ENCODE measurements at regions not wholly inside any gene's neighbourhood (a gene's known extent, or its start where the extent isn't known, plus 50 kb on each side); places are given as distances from the start of the nearest gene placed in this dataset.

- Histone ChIP-seq H3K27ac (ENCODE audit: low read depth, low read length) (no peak overlapping the region), H3K4me3 (ENCODE audit: extremely low read depth in 1 of 4, insufficient read depth in 2 of 4, low read depth in 3 of 4, low read length in 4 of 4) (no peak overlapping the region), H2AK5ac (ENCODE audit: low read depth, low read length) (no peak overlapping the region), H2BK12ac (ENCODE audit: low read depth, low read length) (no peak overlapping the region), H4K91ac (replicated peaks; ENCODE audit: insufficient read length, low read length) (no peak overlapping the region), H2BK5ac (ENCODE audit: low read depth, low read length) (no peak overlapping the region), H3K56ac (replicated peaks; ENCODE audit: insufficient read length, low read depth, low read length) (no peak overlapping the region), H4K20me1 (replicated peaks in 1 of 2; ENCODE audit: control insufficient read depth in 1 of 2, insufficient read depth in 2 of 2, low read length in 2 of 2) (peaks cover 0 to 1% of the 10 kb centered on the region in 2 experiments), H4K8ac (ENCODE audit: extremely low read depth, insufficient read depth, low read length) (no peak overlapping the region), H3K23me2 (ENCODE audit: low read depth, low read length) (peaks cover 11% of the 10 kb centered on the region; the same call in 1 of the 2 replicates), H3K27me3 (replicated peaks in 1 of 4; ENCODE audit: control insufficient read depth in 3 of 4, extremely low read depth in 1 of 4, insufficient read depth in 3 of 4, low read length in 3 of 4) (no peaks in the 10 kb centered on the region), H3K36me3 (ENCODE audit: control insufficient read depth in 2 of 4, insufficient read depth in 4 of 4, low read length in 3 of 4) (peaks cover 0 to 8% (median under 1%) of the 10 kb centered on the region in 4 experiments; a peak in 3 of 8 replicates), H3K9ac (replicated peaks in 1 of 4; ENCODE audit: extremely low read depth in 1 of 4, low read depth in 3 of 4, low read length in 3 of 4) (no peak overlapping the region), H3K4me1 (replicated peaks in 1 of 4; ENCODE audit: control insufficient read depth in 3 of 4, insufficient read depth in 4 of 4, low read length in 3 of 4) (no peaks in the 10 kb centered on the region), H4K5ac (ENCODE audit: insufficient read length, low read depth, low read length) (no peak overlapping the region), H3K79me2 (ENCODE audit: control insufficient read depth in 1 of 2, insufficient read depth in 2 of 2, low read length in 2 of 2) (no peaks in the 10 kb centered on the region), H3K14ac (ENCODE audit: insufficient read length) (no peak overlapping the region), H2BK20ac (ENCODE audit: low read length) (no peak overlapping the region), H2BK120ac (replicated peaks; ENCODE audit: low read depth, low read length) (no peak overlapping the region), H3K4me2 (ENCODE audit: insufficient read depth in 1 of 2, low read depth in 2 of 2, low read length in 2 of 2) (no peak overlapping the region), H2AFZ (ENCODE audit: low read length) (no peak overlapping the region), H3K23ac (ENCODE audit: insufficient read length) (no peak overlapping the region), H2BK15ac (ENCODE audit: low read length) (no peak overlapping the region), H3K9me3 (ENCODE audit: insufficient read depth in 2 of 2, low read depth in 1 of 2, low read length in 1 of 2) (no peaks in the 10 kb centered on the region; a peak in 1 of 4 replicates), H3K79me1 (ENCODE audit: low read depth, low read length) (no peaks in the 10 kb centered on the region; the same call in 1 of the 2 replicates), H3K4ac (replicated peaks; ENCODE audit: insufficient read length, low read depth, low read length) (no peak overlapping the region), H3K18ac (ENCODE audit: extremely low read depth, low read length) (no peak overlapping the region)
- no peak for DNase-seq (ENCODE audit: low read depth in 1 of 2, low spot score in 2 of 2)
- TF ChIP-seq RAD21 (IDR thresholded peaks at IDR 0.05 in 1 of 2, conservative IDR thresholded peaks at IDR 0.05 in 1 of 2; ENCODE audit: low read depth in 2 of 2, low read length in 2 of 2) (no peak), ATF3 (IDR thresholded peaks at IDR 0.05; ENCODE audit: insufficient read depth, low read depth, low read length) (no peak), CHD2 (IDR thresholded peaks at IDR 0.05; ENCODE audit: low read length) (no peak), RBBP5 (IDR thresholded peaks at IDR 0.05; ENCODE audit: borderline replicate concordance, low read depth, low read length) (no peak), SRF (IDR thresholded peaks at IDR 0.05; ENCODE audit: low read depth, low read length) (no peak), TEAD4 (IDR thresholded peaks at IDR 0.05; ENCODE audit: low read depth, low read length) (no peak)
- 86% methylated on average over 5 of the region's 5 CpGs; no CpG with 5 or more reads in 1 of the 2 experiments for WGBS, 2 experiments (ENCODE audit: extremely low coverage in 1 of 2, insufficient coverage in 1 of 2, insufficient read length in 1 of 2, insufficient replicate concordance in 2 of 2, low coverage in 1 of 2, low lambda C conversion rate in 2 of 2, missing lambda C conversion rate in 1 of 2)
- FAIRE-seq: no peak
- ChIA-PET POLR2A (ENCODE audit: partially characterized antibody) (no interaction called here), CTCF (ENCODE audit: partially characterized antibody) (interaction anchor here (1.1 kb wide), 1 partner anchor 12 kb away, joined by 3 read pairs; no protein-coding TSS in a partner anchor)
Measured at GRCh38 chr12:125525879-125526278, 460.6 kb downstream of the AACS start.
